SK-N-MC (cell line): ENCODE measurements at regions not wholly inside any gene's neighbourhood (a gene's known extent, or its start where the extent isn't known, plus 50 kb on each side); places are given as distances from the start of the nearest gene placed in this dataset.

Experiments
- DNase-seq: peaks from one replicate; pipeline ENCODE4 v3.0.0-alpha.2; 2011; ENCODE audit warnings: low read depth, low spot score
- H3K27ac ChIP-seq: fragments of 200-600 bp; sonication (generic); 2 replicates; pipeline ENCODE4 v1.5.1; 2016; ENCODE audit warnings: mixed run types
- H3K36me3 ChIP-seq: fragments of 200-600 bp; sonication (generic); 2 replicates; pipeline ENCODE4 v1.6.1; 2017; ENCODE audit warnings: antibody characterized with exemption, low read length, mixed read lengths; ENCODE audit not compliant: insufficient read depth
- H3K4me3 ChIP-seq: fragments of 200-600 bp; sonication (generic); 2 replicates; pipeline ENCODE4 v1.5.1; 2016
- H3K9ac ChIP-seq: fragments of 200-600 bp; sonication (generic); 2 replicates; pipeline ENCODE4 v1.8.0; 2017; ENCODE audit warnings: mixed run types, mixed read lengths; ENCODE audit not compliant: insufficient read length
- H3K9me3 ChIP-seq: fragments of 200-600 bp; sonication (generic); 2 replicates; pipeline ENCODE4 v1.6.1; 2017; ENCODE audit warnings: low read depth, mild to moderate bottlenecking, antibody characterized with exemption, low read length, moderate library complexity, mixed read lengths
- EZH2 ChIP-seq: fragments of 200-600 bp; sonication (generic); IDR thresholded peaks from one replicate; pipeline ENCODE4 v1.6.1; 2017; ENCODE audit warnings: antibody characterized with exemption
- FOXP2 ChIP-seq: optimal IDR thresholded peaks from 2 replicates; pipeline ENCODE3; 2011; ENCODE audit warnings: mild to moderate bottlenecking, moderate library complexity; ENCODE audit not compliant: insufficient read depth; ENCODE audit errors: extremely low read length, control extremely low read depth
- POLR2AphosphoS5 ChIP-seq: IDR thresholded peaks from 2 replicates; pipeline ENCODE4 v1.6.1; 2012; ENCODE audit warnings: mild to moderate bottlenecking, low read depth, low read length, borderline replicate concordance

DNA sequence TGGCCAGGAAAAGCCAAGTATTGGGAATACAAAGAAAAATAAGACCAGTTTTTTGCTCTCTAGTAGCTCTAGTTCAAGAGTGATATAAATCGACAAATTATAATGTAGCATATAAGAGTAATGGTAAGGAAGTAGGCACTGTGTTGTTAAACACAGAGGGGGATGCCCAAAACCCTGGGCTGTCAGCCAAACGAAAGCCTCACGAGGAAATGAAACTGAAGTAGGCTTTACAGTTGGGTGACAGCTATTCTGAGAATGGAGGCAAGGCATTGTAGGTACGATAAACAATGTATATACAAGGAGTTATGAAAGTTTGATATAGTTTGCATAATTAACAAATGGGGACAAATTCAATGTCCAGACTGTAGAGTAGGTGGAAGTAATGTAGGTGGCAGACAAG is 176.4 kb downstream of the FAM181B start:
- H3K36me3 ChIP-seq = no peaks in the 10 kb centered on the region
- TF ChIP-seq POLR2AphosphoS5 (no peak), EZH2 (no peak), FOXP2 (no peak)
- no peak overlapping the region for H3K4me3 ChIP-seq
- no peak overlapping the region for H3K27ac ChIP-seq
- peak; percentile 5 for DNase-seq
- no peak overlapping the region for H3K9ac ChIP-seq
- no peaks in the 10 kb centered on the region for H3K9me3 ChIP-seq

DNA sequence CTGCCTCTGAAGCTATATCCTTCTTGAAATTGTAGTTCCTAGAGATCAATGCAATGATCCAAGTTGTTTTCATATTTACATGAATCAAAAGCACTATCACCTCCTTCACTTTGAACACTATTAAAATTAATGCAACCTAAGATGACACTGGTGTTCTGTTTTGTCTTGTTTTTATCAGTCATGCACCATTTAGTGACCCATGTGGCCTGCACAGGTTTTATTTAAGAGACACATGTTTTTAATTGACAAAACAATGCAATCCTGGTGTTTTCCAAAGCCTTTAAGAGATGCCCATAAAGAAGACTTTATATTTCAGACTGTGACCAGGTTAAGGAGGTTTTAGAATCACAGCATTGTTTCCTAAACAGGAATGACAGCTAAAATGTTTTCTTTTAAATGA is 177.5 kb downstream of the FAM181B start:
- Histone ChIP-seq H3K27ac (no peak overlapping the region), H3K9me3 (no peaks in the 10 kb centered on the region), H3K36me3 (no peaks in the 10 kb centered on the region), H3K4me3 (no peak overlapping the region), H3K9ac (no peak overlapping the region)
- DNase-seq = no peak
- TF ChIP-seq POLR2AphosphoS5 (no peak), FOXP2 (no peak), EZH2 (no peak)

GRCh38 chr11:82546661-82547557 is 186.8 kb downstream of the FAM181B start:
- no peaks in the 10 kb centered on the region for H3K9me3 ChIP-seq
- TF ChIP-seq POLR2AphosphoS5 (no peak), FOXP2 (no peak), EZH2 (no peak)
- no peak overlapping the region for H3K4me3 ChIP-seq
- H3K36me3 ChIP-seq = no peaks in the 10 kb centered on the region
- no peak overlapping the region for H3K27ac ChIP-seq
- H3K9ac ChIP-seq = no peak overlapping the region
- no peak for DNase-seq

DNA sequence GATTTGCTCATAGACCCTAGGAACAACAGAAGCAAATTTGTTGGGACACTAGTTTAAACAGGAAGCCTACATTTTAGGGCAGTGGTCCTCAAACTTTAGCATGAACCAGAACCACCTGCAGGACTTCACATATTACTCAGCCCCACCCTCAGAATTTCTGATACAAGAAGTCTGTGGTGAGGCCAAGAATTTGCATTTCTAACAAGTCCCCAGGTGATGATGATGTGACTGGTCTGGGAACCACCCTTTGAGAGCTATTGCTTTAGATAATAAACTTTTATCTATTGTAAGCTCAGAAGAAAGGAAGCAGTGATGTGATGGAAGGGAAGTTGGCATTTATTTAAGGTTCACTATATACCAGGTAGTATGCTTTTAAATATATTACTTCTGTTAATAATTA is 194.0 kb downstream of the FAM181B start:
- no peaks in the 10 kb centered on the region for H3K9me3 ChIP-seq

GRCh38 chr11:82536706-82537105 is 197.0 kb downstream of the FAM181B start:
- H3K4me3 ChIP-seq = no peak overlapping the region
- no peaks in the 10 kb centered on the region for H3K36me3 ChIP-seq
- no peaks in the 10 kb centered on the region for H3K9me3 ChIP-seq
- no peak overlapping the region for H3K27ac ChIP-seq
- no peak for TF ChIP-seq FOXP2
- TF ChIP-seq POLR2AphosphoS5 = no peak
- no peak for TF ChIP-seq EZH2
- H3K9ac ChIP-seq = no peak overlapping the region
- DNase-seq = no peak

More for the DNA sequence above, 194.0 kb downstream of the FAM181B start:
- no peak overlapping the region for H3K9ac ChIP-seq
- H3K27ac ChIP-seq = no peak overlapping the region
- H3K4me3 ChIP-seq = no peak overlapping the region
- H3K36me3 ChIP-seq = no peaks in the 10 kb centered on the region
- no peak for DNase-seq
- TF ChIP-seq POLR2AphosphoS5 = no peak
- TF ChIP-seq EZH2 = no peak
- no peak for TF ChIP-seq FOXP2

GRCh38 chr11:82533628-82534327 is 199.9 kb downstream of the FAM181B start:
- no peak for DNase-seq
- TF ChIP-seq EZH2 (no peak), POLR2AphosphoS5 (no peak), FOXP2 (no peak)
- no peaks in the 10 kb centered on the region for H3K36me3 ChIP-seq
- no peak overlapping the region for H3K4me3 ChIP-seq
- H3K27ac ChIP-seq = no peak overlapping the region
- H3K9me3 ChIP-seq = no peaks in the 10 kb centered on the region
- no peak overlapping the region for H3K9ac ChIP-seq

- no peak overlapping the region for H3K9ac ChIP-seq
- no peaks in the 10 kb centered on the region for H3K36me3 ChIP-seq
- no peak for DNase-seq
- no peak overlapping the region for H3K4me3 ChIP-seq
- no peaks in the 10 kb centered on the region for H3K9me3 ChIP-seq
- no peak overlapping the region for H3K27ac ChIP-seq
- TF ChIP-seq EZH2 (no peak), FOXP2 (no peak), POLR2AphosphoS5 (no peak)
Observed at GRCh38 chr11:82529936-82530335, 203.7 kb downstream of the FAM181B start.

DNA sequence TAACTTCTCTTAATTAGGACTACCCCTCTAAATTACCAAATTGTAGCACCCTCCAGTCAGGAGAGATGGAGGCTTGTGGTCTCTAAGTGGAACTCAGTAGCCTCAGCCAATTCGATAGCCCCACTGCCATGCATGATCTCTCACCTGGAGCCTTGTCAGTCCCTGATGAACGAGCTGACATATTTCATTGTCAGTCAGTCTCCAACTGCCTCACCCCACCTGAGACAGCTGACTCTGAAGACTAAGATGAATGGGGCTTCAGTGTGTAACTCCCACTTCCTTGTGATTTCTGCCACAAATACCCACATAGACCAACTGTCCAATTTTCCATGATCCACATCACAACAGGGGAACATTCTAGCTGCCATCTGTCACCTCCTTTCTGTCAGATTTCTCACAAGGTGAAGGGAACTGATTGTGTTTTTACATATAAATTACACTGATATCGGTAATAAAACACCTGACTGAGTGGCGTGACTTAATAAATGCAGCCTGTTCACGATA is 206.5 kb downstream of the FAM181B start:
- Histone ChIP-seq H3K9me3 (no peaks in the 10 kb centered on the region), H3K4me3 (no peak overlapping the region), H3K36me3 (no peaks in the 10 kb centered on the region), H3K9ac (no peak overlapping the region), H3K27ac (no peak overlapping the region)
- no peak for TF ChIP-seq FOXP2
- TF ChIP-seq POLR2AphosphoS5 = no peak
- TF ChIP-seq EZH2 = no peak
- no peak for DNase-seq
